ENCODE measurements at regions not wholly inside any gene's neighbourhood (a gene's known extent, or its start where the extent isn't known, plus 50 kb on each side); places are given as distances from the start of the nearest gene placed in this dataset.

- H2AFZ ChIP-seq (ENCODE audit: low read depth, low read length): no peak overlapping the region
- peaks cover 2% of the 10 kb centered on the region for H3K79me2 ChIP-seq (ENCODE audit: control insufficient read depth, insufficient read depth, low read length)
- dilution Hi-C loops (cut with MboI; ENCODE audit: extremely low pct_ligation_motif_present, low sequenced_read_pairs) (no loop called here), intact Hi-C loops (cut with micrococcal nuclease) (no loop called here)
- no peak overlapping the region for H3K4me3 ChIP-seq (replicated peaks in 1 of 3; ENCODE audit: insufficient read depth in 1 of 3, low read depth in 1 of 3, low read length in 3 of 3)
- H3K9ac ChIP-seq (replicated peaks; ENCODE audit: extremely low read depth, insufficient read depth, low read length): no peak overlapping the region
- H3K27ac ChIP-seq (ENCODE audit: insufficient read depth, low read depth, low read length): no peak overlapping the region
- FAIRE-seq (no peak), DNase-seq (ENCODE audit: low read depth, low spot score) (no peak)
- no peaks in the 10 kb centered on the region for H4K20me1 ChIP-seq (replicated peaks; ENCODE audit: control insufficient read depth, extremely low read depth, insufficient read depth, low read length)
- no peaks in the 10 kb centered on the region for H3K9me3 ChIP-seq (replicated peaks; ENCODE audit: control insufficient read depth, insufficient read depth, low read length)
- ChIA-PET CTCF (no interaction called here), POLR2A (no interaction called here)
- BruUV-seq (replicated peaks): no TSS peak
- TF ChIP-seq GATA2 (IDR thresholded peaks at IDR 0.05; ENCODE audit: insufficient read depth, insufficient read length, low read depth, low read length) (no peak), CTCF (IDR thresholded peaks at IDR 0.05; ENCODE audit: extremely low read depth in 1 of 2, insufficient read depth in 1 of 2, low read depth in 1 of 2, low read length in 2 of 2) (no peak), POLR2A (IDR thresholded peaks at IDR 0.05; ENCODE audit: low read depth, low read length) (no peak), POLR2AphosphoS5 (IDR thresholded peaks at IDR 0.05; ENCODE audit: insufficient read depth, low read depth, low read length) (no peak), FOS (IDR thresholded peaks at IDR 0.05; ENCODE audit: borderline replicate concordance, insufficient read depth, low read length) (no peak), MAX (IDR thresholded peaks at IDR 0.05; ENCODE audit: insufficient read depth, insufficient read length) (no peak), EZH2 (IDR thresholded peaks at IDR 0.05; ENCODE audit: borderline replicate concordance, low read depth, low read length, severe bottlenecking) (no peak), JUN (IDR thresholded peaks at IDR 0.05; ENCODE audit: borderline replicate concordance, insufficient read depth, insufficient read length, low read depth) (no peak), MYC (IDR thresholded peaks at IDR 0.05; ENCODE audit: low read depth, low read length) (no peak)
- H3K4me1 ChIP-seq (ENCODE audit: control insufficient read depth, extremely low read depth, insufficient read depth, low read length): no peaks in the 10 kb centered on the region
- H3K9me1 ChIP-seq (replicated peaks; ENCODE audit: control insufficient read depth, extremely low read depth, insufficient read depth, low read length): no peaks in the 10 kb centered on the region
- H3K4me2 ChIP-seq (ENCODE audit: insufficient read depth, low read length): no peak overlapping the region
- H3K27me3 ChIP-seq (ENCODE audit: control insufficient read depth in 2 of 2, insufficient read depth in 2 of 2, low read length in 2 of 2): no peaks in the 10 kb centered on the region
- H3K36me3 ChIP-seq (ENCODE audit: control insufficient read depth in 2 of 2, extremely low read depth in 1 of 2, insufficient read depth in 2 of 2, low read length in 2 of 2): peaks cover 13 to 47% of the 10 kb centered on the region in 2 experiments
Observed at GRCh38 chr2:196226058-196226706, 54.8 kb upstream of the STK17B start.

Data from endothelial cell of umbilical vein (primary cell).